ENCODE measurements at regions not wholly inside any gene's neighbourhood (a gene's known extent, or its start where the extent isn't known, plus 50 kb on each side); places are given as distances from the start of the nearest gene placed in this dataset.

DNA sequence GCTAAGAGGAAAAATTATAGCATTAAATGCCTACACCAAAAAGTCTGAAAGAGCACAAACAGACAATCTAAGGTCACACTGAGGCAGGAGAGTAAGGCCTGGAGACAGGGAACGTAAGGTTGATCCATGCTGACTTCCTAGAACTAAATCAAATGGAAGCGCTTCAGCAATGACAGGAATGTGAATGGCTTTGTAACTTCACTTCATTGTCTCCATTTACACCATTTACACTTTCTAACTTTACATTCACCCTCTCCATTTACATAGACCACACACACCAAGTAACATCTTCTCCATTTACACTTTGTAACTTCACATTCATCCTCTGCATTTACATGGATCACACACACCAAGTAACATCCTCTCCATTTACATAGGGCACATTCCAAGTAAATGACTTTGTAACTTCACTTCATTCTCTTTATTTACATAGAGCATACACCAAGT lies 103.1 kb upstream of the SPATS2L start:
- DNase-seq (ENCODE audit: low read depth, low spot score) (no peak), ATAC-seq (no peak)
- H3K4me1 ChIP-seq (ENCODE audit: control insufficient read depth, insufficient read depth, low read length) = no peaks in the 10 kb centered on the region
- TF ChIP-seq SIN3A (IDR thresholded peaks at IDR 0.05; ENCODE audit: borderline replicate concordance, insufficient read depth, low read depth, low read length) (no peak), POLR2AphosphoS5 (IDR thresholded peaks at IDR 0.05; ENCODE audit: low read depth, low read length) (no peak)
- TF ChIP-seq, protein P1, sequence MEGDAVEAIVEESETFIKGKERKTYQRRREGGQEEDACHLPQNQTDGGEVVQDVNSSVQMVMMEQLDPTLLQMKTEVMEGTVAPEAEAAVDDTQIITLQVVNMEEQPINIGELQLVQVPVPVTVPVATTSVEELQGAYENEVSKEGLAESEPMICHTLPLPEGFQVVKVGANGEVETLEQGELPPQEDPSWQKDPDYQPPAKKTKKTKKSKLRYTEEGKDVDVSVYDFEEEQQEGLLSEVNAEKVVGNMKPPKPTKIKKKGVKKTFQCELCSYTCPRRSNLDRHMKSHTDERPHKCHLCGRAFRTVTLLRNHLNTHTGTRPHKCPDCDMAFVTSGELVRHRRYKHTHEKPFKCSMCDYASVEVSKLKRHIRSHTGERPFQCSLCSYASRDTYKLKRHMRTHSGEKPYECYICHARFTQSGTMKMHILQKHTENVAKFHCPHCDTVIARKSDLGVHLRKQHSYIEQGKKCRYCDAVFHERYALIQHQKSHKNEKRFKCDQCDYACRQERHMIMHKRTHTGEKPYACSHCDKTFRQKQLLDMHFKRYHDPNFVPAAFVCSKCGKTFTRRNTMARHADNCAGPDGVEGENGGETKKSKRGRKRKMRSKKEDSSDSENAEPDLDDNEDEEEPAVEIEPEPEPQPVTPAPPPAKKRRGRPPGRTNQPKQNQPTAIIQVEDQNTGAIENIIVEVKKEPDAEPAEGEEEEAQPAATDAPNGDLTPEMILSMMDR (IDR thresholded peaks at IDR 0.05) = no peak
- H3K27me3 ChIP-seq (ENCODE audit: control insufficient read depth, insufficient read depth, low read length) = no peaks in the 10 kb centered on the region
- H3K4me3 ChIP-seq (ENCODE audit: low read depth in 2 of 2, low read length in 2 of 2) = no peak overlapping the region
- ChIA-PET POLR2A (no interaction called here), CTCF (no interaction called here)
- in situ Hi-C loops (cut with HindIII; ENCODE audit: low pct_unique_long_range_greater_than_20kb, low sequenced_read_pairs) = no loop called here
- no peaks in the 10 kb centered on the region for H3K9me3 ChIP-seq (ENCODE audit: control insufficient read depth, insufficient read depth, low read depth, low read length)
- H3K27ac ChIP-seq (ENCODE audit: low read length) = no peak overlapping the region
- intact Hi-C loops (cut with micrococcal nuclease; ENCODE audit: unreplicated experiment) = no loop called here
- no peaks in the 10 kb centered on the region for H3K36me3 ChIP-seq (ENCODE audit: control insufficient read depth, insufficient read depth, low read length)
- BruUV-seq (replicated peaks) = no TSS peak

DNA sequence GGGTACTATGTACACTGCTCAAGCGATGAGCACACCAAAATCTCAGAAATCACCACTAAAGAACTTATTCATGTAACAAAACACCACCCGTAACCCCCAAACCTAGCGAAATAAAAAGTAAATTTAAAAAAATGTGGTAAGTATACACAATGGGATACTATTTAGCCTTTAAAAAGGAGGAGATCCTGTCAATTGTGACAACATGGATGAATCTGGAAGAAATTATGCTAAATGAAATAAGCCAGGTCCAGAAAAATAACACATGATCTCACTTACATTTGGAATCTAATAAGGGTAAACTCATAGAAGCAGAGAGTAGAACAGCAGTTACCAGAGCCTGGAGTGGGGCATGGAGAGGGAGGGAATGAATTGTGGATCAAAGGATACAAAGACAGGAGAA lies 98.5 kb upstream of the SPATS2L start:
- ChIA-PET POLR2A (no interaction called here), CTCF (no interaction called here)
- DNase-seq (ENCODE audit: low read depth, low spot score) (no peak), ATAC-seq (no peak)
- intact Hi-C loops (cut with micrococcal nuclease; ENCODE audit: unreplicated experiment) (no loop called here), in situ Hi-C loops (cut with HindIII; ENCODE audit: low pct_unique_long_range_greater_than_20kb, low sequenced_read_pairs) (no loop called here)
- H3K36me3 ChIP-seq (ENCODE audit: control insufficient read depth, insufficient read depth, low read length) = no peaks in the 10 kb centered on the region
- H3K27ac ChIP-seq (ENCODE audit: low read length) = no peak overlapping the region
- H3K4me1 ChIP-seq (ENCODE audit: control insufficient read depth, insufficient read depth, low read length) = no peaks in the 10 kb centered on the region
- no peaks in the 10 kb centered on the region for H3K9me3 ChIP-seq (ENCODE audit: control insufficient read depth, insufficient read depth, low read depth, low read length)
- TF ChIP-seq SIN3A (IDR thresholded peaks at IDR 0.05; ENCODE audit: borderline replicate concordance, insufficient read depth, low read depth, low read length) (no peak), TCF7L2 (IDR thresholded peaks at IDR 0.05; ENCODE audit: low read depth, low read length) (no peak), POLR2AphosphoS5 (IDR thresholded peaks at IDR 0.05; ENCODE audit: low read depth, low read length) (no peak)
- TF ChIP-seq, protein P1 (IDR thresholded peaks at IDR 0.05) = no peak
- TF ChIP-seq, protein P2, sequence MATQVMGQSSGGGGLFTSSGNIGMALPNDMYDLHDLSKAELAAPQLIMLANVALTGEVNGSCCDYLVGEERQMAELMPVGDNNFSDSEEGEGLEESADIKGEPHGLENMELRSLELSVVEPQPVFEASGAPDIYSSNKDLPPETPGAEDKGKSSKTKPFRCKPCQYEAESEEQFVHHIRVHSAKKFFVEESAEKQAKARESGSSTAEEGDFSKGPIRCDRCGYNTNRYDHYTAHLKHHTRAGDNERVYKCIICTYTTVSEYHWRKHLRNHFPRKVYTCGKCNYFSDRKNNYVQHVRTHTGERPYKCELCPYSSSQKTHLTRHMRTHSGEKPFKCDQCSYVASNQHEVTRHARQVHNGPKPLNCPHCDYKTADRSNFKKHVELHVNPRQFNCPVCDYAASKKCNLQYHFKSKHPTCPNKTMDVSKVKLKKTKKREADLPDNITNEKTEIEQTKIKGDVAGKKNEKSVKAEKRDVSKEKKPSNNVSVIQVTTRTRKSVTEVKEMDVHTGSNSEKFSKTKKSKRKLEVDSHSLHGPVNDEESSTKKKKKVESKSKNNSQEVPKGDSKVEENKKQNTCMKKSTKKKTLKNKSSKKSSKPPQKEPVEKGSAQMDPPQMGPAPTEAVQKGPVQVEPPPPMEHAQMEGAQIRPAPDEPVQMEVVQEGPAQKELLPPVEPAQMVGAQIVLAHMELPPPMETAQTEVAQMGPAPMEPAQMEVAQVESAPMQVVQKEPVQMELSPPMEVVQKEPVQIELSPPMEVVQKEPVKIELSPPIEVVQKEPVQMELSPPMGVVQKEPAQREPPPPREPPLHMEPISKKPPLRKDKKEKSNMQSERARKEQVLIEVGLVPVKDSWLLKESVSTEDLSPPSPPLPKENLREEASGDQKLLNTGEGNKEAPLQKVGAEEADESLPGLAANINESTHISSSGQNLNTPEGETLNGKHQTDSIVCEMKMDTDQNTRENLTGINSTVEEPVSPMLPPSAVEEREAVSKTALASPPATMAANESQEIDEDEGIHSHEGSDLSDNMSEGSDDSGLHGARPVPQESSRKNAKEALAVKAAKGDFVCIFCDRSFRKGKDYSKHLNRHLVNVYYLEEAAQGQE (IDR thresholded peaks at IDR 0.05; ENCODE audit: insufficient read depth in 1 of 2, low read depth in 2 of 2, low read length in 1 of 2) = no peak
- no peak overlapping the region for H3K4me3 ChIP-seq (ENCODE audit: low read depth in 2 of 2, low read length in 2 of 2)
- H3K27me3 ChIP-seq (ENCODE audit: control insufficient read depth, insufficient read depth, low read length) = no peaks in the 10 kb centered on the region
- no TSS peak for BruUV-seq (replicated peaks)
